HUES64 (cell line): ENCODE measurements at regions not wholly inside any gene's neighbourhood (a gene's known extent, or its start where the extent isn't known, plus 50 kb on each side); places are given as distances from the start of the nearest gene placed in this dataset.
"Not testable (repeated sequence)": the region's sequence is repeated elsewhere in the genome, so short reads cannot be mapped to it uniquely, and the experiment has no call there.

Source experiments
- H3K27ac ChIP-seq: 2 replicates; pipeline ENCODE4 v1.7.0; 2013; ENCODE audit warnings: low read depth, low read length, inconsistent platforms
- H3K27me3 ChIP-seq: 2 replicates; pipeline ENCODE4 v1.6.1; 2013; ENCODE audit warnings: mild to moderate bottlenecking, low read length; ENCODE audit not compliant: insufficient read depth
- H3K36me3 ChIP-seq: 2 replicates; pipeline ENCODE4 v1.6.1; 2013; ENCODE audit warnings: mild to moderate bottlenecking, low read length; ENCODE audit not compliant: insufficient read depth
- H3K4me1 ChIP-seq: 2 replicates; pipeline ENCODE4 v1.6.1; 2013; ENCODE audit warnings: mild to moderate bottlenecking, low read length, moderate library complexity; ENCODE audit not compliant: insufficient read depth
- H3K4me3 ChIP-seq: 2 replicates; pipeline ENCODE4 v1.5.1; 2013; ENCODE audit warnings: mild to moderate bottlenecking, low read length, moderate library complexity
- H3K9ac ChIP-seq: 2 replicates; pipeline ENCODE4 v1.6.1; 2013; ENCODE audit warnings: mild to moderate bottlenecking, low read depth, low read length
- H3K9me3 ChIP-seq: 2 replicates; pipeline ENCODE4 v1.6.1; 2013; ENCODE audit warnings: low read depth, low read length; ENCODE audit not compliant: insufficient read depth
- WGBS: fragments of 150-250, 120-280 bp; methylation state at CpG from one replicate; pipeline ENCODE4 v1.1.7; 2013; ENCODE audit warnings: missing lambda C conversion rate; 5-methylcytosine and 5-hydroxymethylcytosine counted together

- 91% methylated on average over 6 of the region's 6 CpGs for WGBS
- H3K9ac ChIP-seq, result no peak overlapping the region
- no peaks in the 10 kb centered on the region for H3K36me3 ChIP-seq
- no peak overlapping the region for H3K27ac ChIP-seq
- no peaks in the 10 kb centered on the region for H3K4me1 ChIP-seq
- no peaks in the 10 kb centered on the region for H3K9me3 ChIP-seq
- H3K27me3 ChIP-seq, result no peaks in the 10 kb centered on the region
- H3K4me3 ChIP-seq, result no peak overlapping the region
These were observed 536.9 kb downstream of the TMX3 start for GRCh38 chr18:68177807-68178702.

DNA sequence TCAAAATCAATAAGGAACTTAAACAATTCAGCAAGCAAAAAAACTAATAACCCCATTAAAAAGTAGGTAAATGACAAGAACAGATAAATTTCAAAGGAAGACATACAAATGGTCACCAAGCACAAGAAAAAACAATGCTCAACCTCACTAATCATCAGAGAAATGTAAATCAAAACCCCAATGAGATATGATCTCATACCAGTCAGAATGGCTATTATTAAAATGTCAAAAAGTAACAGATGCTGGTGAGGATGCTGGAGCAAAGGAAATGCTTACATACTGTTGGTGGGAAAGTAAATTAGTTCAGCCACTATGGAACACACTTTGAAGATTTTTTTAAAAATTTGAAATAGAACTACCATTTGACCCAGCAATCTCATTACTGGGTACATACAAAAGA is 538.0 kb downstream of the TMX3 start:
- Histone ChIP-seq H3K27ac (no peak overlapping the region), H3K27me3 (no peaks in the 10 kb centered on the region), H3K4me3 (no peak overlapping the region), H3K9ac (no peak overlapping the region), H3K9me3 (no peaks in the 10 kb centered on the region), H3K36me3 (no peaks in the 10 kb centered on the region), H3K4me1 (no peaks in the 10 kb centered on the region)

DNA sequence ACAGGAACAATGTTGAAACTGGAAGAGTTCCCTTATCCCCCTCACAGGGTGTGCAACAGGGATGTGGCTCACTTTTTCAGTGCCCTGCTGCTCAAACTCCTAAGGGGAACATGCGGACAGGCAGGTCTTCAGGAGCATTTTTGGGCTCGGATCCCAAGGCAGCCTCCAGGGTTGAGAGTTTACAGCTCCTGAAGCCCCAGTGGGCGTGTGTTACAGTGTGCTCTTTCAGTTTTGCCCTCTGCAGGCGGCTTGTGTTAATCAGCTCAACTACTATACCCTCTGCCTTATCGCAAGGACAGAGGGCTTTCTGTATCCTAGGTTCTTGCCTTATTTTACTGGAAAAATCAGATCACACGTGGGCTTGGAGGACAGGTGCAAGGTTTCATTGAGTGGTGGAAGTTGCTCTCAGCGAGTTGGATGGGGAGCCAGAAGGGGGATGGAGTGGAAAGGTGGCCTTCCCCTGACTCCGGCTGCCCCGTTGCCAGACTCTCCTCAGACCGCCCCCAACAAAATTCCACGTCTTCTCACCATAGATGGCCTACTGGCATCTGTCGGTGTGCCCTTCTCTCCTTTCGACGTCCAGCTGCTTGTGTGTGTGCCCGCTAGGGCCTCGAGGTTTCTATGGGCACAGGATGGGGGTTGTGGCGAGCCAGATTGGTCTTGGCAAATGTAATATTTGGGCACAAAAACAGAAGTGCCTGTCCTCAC is 541.9 kb downstream of the TMX3 start:
- Histone ChIP-seq H3K27me3 (no peaks in the 10 kb centered on the region), H3K4me1 (no peaks in the 10 kb centered on the region), H3K9me3 (no peaks in the 10 kb centered on the region), H3K9ac (no peak overlapping the region), H3K36me3 (no peaks in the 10 kb centered on the region), H3K27ac (no peak overlapping the region), H3K4me3 (no peak overlapping the region)
- 79% methylated on average over 17 of the region's 17 CpGs for WGBS

- no peaks in the 10 kb centered on the region for H3K4me1 ChIP-seq
- H3K4me3 ChIP-seq, result no peak overlapping the region
- H3K27ac ChIP-seq, result no peak overlapping the region
- 89% methylated on average over 4 of the region's 4 CpGs for WGBS
- no peak overlapping the region for H3K9ac ChIP-seq
- no peaks in the 10 kb centered on the region for H3K36me3 ChIP-seq
- no peaks in the 10 kb centered on the region for H3K9me3 ChIP-seq
- H3K27me3 ChIP-seq, result no peaks in the 10 kb centered on the region
These were observed 550.0 kb downstream of the TMX3 start for GRCh38 chr18:68164909-68165308.

DNA sequence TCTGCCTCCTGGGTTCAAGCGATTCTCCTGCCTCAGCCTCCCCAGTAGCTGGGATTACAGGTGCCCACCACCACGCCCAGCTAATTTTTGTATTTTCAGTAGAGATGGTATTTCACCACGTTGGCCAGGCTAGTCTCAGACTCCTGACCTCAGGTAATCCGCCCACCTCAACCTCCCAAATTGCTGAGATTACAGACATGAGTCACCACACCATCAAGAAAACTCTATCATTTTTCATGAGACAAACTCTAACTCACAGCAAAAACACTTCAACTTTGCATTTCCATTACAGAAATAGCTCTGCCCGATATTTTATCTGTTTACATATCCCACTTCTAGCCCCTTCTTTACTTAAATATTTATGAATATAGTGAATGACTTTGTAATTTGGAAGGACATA is 561.1 kb downstream of the TMX3 start:
- not testable (repeated sequence) for H3K4me1 ChIP-seq, H3K9ac ChIP-seq, H3K9me3 ChIP-seq, H3K36me3 ChIP-seq, H3K27me3 ChIP-seq, H3K27ac ChIP-seq, H3K4me3 ChIP-seq
- WGBS, result 90% methylated on average over 5 of the region's 5 CpGs

GRCh38 chr18:68152770-68153169 is 562.1 kb downstream of the TMX3 start:
- 0 out of 2 replicates have a peak, but pooled peaks cover 9% of the 10 kb centered on the region for H3K4me1 ChIP-seq
- no peaks in the 10 kb centered on the region for H3K9me3 ChIP-seq
- H3K36me3 ChIP-seq, result no peaks in the 10 kb centered on the region
- H3K9ac ChIP-seq, result no peak overlapping the region
- WGBS, result 91% methylated on average over 7 of the region's 7 CpGs
- H3K27ac ChIP-seq, result no peak overlapping the region
- no peaks in the 10 kb centered on the region for H3K27me3 ChIP-seq
- H3K4me3 ChIP-seq, result no peak overlapping the region

GRCh38 chr18:68150961-68151360 is 563.9 kb downstream of the TMX3 start:
- Histone ChIP-seq H3K9ac (no peak overlapping the region), H3K4me3 (no peak overlapping the region), H3K9me3 (no peaks in the 10 kb centered on the region), H3K4me1 (0 out of 2 replicates have a peak, but pooled peaks cover 9% of the 10 kb centered on the region), H3K27ac (no peak overlapping the region), H3K27me3 (no peaks in the 10 kb centered on the region), H3K36me3 (no peaks in the 10 kb centered on the region)
- WGBS, result 92% methylated on average over 2 of the region's 2 CpGs

DNA sequence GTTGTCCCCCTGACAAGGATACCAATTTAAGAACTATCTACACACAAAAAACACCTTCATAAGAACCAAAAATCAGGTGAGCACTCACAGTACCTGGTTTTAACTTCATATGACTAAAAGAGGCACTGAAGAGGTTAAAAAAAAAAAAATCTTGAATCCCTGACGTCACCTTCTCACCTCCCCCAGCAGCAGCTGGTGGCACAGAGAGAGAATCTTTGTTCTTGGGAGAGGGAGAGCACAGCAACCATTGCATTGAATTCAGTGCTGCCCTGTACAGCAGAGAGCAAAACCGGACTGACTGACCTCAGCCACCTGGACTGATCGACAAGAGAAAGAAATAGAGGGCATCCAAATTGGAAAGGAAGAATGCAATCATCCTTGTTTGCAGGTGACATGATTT is 566.0 kb downstream of the TMX3 start:
- 71% methylated on average over 2 of the region's 3 CpGs for WGBS
- Histone ChIP-seq H3K27ac (no peak overlapping the region), H3K36me3 (no peaks in the 10 kb centered on the region), H3K9ac (peak overlapping the region; percentile 21; the same call in 1 of the 2 replicates), H3K9me3 (no peaks in the 10 kb centered on the region), H3K27me3 (no peaks in the 10 kb centered on the region), H3K4me3 (no peak overlapping the region), H3K4me1 (0 out of 2 replicates have a peak, but pooled peaks cover 9% of the 10 kb centered on the region)

DNA sequence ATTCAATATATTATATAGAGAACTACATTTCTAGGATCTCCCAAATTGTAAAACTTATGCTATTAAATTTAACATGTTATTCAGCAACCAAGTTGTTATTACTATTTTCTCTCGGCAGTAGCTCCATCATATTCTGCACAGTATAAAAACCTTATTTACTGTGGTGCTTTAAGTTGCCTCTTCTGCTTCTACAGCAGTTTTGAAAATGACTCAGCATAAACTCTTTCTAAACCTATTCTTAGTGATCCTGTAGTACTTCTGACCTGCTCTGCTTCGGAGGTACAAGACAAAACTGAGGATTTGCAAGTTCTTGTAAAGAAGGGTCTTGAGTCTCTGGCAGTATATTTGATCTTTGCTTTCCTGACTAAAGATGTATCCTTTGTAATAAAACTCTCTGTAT is 567.2 kb downstream of the TMX3 start:
- Histone ChIP-seq H3K9ac (no peak overlapping the region), H3K4me3 (no peak overlapping the region), H3K27ac (no peak overlapping the region), H3K9me3 (no peaks in the 10 kb centered on the region), H3K4me1 (0 out of 2 replicates have a peak, but pooled peaks cover 9% of the 10 kb centered on the region), H3K36me3 (no peaks in the 10 kb centered on the region), H3K27me3 (no peaks in the 10 kb centered on the region)
- 84% methylated on average over 2 of the region's 2 CpGs for WGBS

GRCh38 chr18:68121826-68122225 is 593.1 kb downstream of the TMX3 start:
- Histone ChIP-seq H3K9ac (no peak overlapping the region), H3K27me3 (no peaks in the 10 kb centered on the region), H3K36me3 (no peaks in the 10 kb centered on the region), H3K27ac (no peak overlapping the region), H3K9me3 (no peaks in the 10 kb centered on the region), H3K4me1 (no peaks in the 10 kb centered on the region), H3K4me3 (no peak overlapping the region)
- no CpG with 5 or more reads among the region's 1 CpG for WGBS

GRCh38 chr18:68121308-68121707 is 593.6 kb downstream of the TMX3 start:
- no peak overlapping the region for H3K27ac ChIP-seq
- H3K9ac ChIP-seq, result no peak overlapping the region
- WGBS, result 93% methylated on average over 5 of the region's 5 CpGs
- H3K4me3 ChIP-seq, result no peak overlapping the region
- no peaks in the 10 kb centered on the region for H3K4me1 ChIP-seq
- no peaks in the 10 kb centered on the region for H3K36me3 ChIP-seq
- no peaks in the 10 kb centered on the region for H3K27me3 ChIP-seq
- no peaks in the 10 kb centered on the region for H3K9me3 ChIP-seq
